HG02981 (cell line): ENCODE measurements at regions not wholly inside any gene's neighbourhood (a gene's known extent, or its start where the extent isn't known, plus 50 kb on each side); places are given as distances from the start of the nearest gene placed in this dataset.
"Not testable (repeated sequence)": the region's sequence is repeated elsewhere in the genome, so short reads cannot be mapped to it uniquely, and the experiment has no call there.

Source experiments
- ATAC-seq: cut with Tn5 transposase; IDR thresholded peaks from one replicate; pipeline ENCODE4 v1.9.1; 2021; ENCODE audit warnings: mild to moderate bottlenecking, moderate library complexity; ENCODE audit not compliant: unreplicated experiment

DNA sequence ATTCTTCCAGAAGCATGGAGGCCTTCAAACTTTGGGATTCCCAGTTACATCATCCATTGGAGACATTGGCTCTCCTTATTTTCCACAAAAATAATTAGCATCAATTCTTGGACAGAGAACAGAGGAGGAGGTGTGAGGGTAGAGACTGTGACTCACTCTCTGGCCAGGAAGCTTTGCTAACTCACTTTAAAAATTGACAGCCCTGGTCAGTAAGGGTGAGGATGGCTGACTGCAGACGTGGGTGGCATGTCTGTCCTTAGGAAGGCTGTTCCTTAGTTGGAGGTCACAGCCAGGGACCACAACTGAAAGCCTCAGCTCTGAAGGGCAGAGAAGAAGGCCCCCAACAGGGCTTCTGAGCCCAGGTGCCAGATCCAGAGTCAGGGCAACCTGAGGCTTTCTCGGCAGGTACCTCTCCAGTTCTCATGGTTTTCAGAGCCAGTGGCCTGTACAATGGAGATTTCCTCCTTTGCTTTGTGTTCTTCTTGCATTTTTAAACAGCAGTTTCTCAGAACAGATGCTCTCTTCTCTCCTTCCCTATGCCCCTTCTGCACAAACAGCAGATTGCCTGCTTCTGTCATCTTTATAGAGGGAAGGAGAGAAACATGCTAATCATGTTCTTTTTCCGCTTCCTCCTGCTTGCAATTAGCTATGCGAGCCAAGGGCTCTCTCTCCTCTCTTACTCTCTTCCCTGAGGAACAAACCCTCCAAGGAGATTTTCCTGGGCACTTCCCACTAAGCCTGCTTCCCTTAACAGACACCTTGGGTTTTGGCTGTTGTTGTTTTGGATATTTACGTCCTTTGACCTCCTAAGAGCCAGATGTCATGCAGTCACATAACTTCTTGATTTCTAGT lies 92.5 kb upstream of the ZNF366 start:
- ATAC-seq, result no peak

DNA sequence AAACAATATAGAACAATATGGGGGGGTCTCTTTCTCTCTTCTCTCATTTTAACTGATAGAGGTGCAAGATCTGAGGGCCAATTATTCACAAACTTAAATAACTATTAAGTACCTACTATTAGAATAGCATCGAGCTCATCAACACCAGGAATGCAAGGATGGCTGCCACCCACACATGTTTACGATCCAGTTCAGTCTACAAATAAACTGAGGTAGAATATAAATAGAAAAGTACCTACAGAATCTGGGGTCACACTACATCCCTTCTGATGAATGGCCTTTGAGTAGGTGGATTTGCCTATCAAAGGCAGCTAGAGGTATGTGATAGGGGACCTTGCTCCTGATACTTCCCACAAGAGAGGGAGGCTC lies 91.8 kb upstream of the ZNF366 start:
- ATAC-seq, result no peak

DNA sequence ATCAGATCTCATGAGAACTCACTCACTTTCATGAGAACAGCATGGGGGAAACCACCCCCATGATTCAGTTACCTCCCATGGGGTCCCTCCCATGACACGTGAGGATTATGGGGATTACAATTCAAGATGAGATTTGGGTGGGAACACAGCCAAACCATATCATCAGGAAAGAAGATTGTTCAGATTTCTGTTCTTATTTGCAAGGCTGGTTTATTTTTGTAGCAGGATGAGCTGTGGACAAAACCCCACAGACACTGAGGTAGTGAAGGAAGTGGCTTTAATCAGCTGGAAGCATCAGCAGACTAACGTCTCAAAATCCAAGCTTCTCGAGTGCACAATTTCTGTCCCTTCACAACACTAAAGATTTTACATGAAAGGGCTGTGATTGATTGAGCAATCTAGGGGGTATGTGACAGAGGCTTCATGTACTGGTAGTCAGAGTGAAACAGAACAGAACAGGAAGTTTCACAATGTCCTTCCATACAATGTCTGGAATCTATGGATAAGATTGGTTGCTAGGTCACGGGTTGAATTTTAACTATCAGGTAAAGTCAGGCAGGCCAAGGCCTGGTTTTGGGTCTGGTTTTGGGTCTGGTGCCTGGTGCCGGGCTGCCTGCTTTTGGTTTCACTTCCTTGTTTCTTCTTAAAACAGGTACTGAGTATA lies 91.3 kb upstream of the ZNF366 start:
- ATAC-seq, result no peak

DNA sequence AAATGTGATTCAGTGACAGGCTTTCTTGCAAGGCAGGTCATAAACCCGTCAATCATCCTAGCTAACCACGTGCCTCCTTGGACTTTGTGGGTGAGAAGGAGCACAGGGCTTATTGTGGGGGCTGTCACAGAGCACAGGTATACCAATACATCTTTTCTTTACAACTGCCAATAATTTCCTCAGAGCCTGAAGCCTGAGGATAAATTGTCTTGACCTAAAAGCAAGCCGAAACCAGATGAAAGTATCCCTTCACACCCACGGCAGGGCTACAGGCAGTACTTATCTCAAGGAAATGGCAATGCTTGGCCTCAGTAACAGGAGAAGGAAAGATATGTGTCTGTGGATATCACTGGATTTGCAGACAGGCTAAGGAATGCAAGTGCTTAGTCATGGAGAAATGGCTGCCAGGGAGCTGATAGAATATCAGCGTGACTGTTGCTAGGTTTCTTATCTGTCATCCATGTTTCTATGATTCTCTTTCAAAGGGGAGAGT lies 90.3 kb upstream of the ZNF366 start:
- ATAC-seq, result no peak

DNA sequence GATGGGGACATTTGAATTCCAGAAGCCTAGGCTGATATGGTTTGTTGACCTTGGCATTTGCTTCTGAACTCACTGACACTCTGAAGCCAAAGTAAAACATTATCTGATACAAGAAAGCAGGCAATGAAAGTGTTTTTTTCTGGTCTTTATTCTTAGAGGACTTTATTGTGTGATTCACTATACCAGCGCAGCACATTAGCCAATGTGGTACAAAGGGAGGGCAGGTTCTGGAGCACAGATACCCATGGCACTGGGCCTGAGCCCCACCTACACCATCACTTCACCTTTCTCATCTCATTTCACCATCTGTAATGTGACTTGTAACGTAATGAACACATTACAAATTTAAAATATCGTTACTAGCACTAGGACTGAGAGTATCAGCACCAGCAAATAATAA lies 89.7 kb upstream of the ZNF366 start:
- no peak for ATAC-seq

DNA sequence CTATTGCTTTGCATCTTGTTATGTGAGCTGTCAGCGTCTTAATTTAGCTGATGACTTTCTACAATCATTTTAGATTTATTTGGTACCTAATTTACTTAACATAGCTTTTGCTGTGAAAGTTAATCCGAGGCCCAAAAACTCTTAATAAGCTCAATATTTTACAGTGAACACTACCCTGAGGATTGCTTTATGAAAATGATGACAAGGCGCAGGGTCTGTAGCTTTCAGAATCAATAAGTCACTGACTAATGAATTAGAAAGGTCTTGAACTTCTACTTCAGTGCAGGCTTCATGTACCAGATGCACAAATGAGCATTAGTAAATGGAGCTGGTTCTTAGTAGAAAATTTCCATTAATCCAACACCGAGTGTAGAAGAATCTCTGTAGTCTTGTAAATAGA lies 81.4 kb upstream of the ZNF366 start:
- ATAC-seq, result no peak

DNA sequence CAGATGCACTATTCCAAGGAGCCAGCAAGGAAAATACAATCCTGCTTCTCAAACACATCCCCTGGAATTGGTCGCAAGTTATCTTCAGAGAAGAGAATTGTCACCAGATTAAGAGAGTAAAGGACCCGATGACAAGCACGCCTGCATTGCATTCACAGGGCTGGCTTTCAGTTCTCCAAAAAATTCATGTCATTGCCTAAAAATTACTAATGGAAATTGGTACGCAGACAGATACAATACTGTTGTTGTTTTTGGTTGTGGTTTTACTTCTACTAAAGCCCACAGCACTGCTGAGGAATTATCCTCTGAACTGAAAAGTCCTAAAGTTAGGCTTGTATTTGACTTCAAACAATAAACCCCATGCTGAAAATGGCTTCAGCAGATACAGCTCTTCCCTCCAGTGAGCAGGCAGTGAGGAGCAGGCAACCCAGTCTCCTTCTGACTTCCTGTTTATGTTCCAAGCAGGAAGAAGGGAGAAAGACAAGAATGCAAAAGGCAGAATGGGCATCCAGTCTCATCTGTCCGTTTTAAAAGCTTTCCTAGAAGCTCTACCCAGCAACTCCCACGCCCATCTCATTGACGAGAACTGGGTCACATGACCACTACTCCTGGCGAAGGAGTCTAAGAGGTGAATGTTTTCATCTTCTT lies 80.6 kb upstream of the ZNF366 start:
- ATAC-seq, result no peak

DNA sequence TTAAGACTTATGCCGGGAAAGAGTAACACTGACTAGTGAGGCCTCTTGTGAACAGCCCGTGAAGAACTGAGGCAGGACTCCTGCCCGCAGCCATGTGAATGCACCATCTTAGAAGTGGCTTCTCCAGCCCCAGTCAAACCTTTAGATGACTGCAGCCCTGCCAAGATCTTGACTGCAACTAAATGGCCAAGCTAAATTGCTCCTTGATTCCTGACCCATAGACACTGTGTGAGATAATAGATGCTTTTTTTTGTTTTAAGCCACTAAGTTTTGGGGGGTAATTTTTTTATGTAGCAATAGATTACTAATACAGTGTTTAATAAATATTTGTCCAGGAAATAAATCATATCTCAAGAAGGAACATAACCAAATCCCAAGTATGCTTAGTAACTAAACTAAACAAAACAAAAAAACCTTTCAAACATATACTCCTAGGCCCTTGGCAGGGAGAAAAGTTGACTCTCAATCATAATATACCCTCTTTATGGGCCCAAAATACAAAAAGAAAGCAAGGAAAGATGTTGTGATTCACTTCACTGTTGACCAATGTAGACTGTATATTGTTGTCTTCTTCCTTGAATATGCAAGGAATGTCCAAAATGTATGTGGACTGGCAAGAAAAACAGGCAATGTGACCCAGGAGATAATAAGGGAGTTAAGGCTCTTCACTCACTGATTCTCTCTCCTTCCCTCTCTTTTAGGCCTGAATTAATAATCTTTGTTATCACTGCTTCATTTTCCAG lies 79.7 kb upstream of the ZNF366 start:
- no peak for ATAC-seq

DNA sequence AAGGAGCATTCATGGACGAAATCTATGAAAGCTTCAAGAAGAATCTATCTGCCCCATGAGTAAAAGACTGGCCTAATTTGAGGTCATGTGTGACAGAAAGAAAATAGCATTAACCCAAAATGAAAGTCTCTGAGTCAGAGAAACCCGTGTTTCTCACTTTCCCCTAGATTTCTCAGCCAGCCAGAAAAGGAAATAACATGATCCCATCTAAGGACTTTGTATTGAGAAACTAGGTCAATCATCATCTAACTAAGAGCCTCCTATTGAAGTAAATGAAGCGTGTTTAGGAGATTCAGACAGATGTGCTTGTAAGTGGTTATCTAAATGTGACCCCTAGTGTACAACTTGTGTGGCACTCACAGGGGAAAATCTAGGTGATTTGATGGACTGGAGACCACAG lies 77.3 kb upstream of the ZNF366 start:
- ATAC-seq, result peak; percentile 71

DNA sequence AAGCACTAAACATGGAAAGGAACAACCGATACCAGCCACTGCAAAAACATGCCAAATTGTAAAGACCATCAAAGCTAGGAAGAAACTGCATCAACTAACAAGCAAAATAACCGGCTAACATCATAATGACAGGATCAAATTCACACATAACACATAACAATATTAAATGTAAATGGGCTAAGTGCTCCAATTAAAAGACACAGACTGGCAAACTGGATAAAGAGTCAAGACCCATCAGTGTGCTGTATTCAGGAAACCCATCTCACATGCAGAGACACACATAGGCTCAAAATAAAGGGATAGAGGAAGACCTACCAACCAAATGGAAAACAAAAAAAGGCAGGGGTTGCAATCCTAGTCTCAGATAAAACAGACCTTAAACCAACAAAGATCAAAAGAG lies 72.1 kb upstream of the ZNF366 start:
- not testable (repeated sequence) for ATAC-seq

DNA sequence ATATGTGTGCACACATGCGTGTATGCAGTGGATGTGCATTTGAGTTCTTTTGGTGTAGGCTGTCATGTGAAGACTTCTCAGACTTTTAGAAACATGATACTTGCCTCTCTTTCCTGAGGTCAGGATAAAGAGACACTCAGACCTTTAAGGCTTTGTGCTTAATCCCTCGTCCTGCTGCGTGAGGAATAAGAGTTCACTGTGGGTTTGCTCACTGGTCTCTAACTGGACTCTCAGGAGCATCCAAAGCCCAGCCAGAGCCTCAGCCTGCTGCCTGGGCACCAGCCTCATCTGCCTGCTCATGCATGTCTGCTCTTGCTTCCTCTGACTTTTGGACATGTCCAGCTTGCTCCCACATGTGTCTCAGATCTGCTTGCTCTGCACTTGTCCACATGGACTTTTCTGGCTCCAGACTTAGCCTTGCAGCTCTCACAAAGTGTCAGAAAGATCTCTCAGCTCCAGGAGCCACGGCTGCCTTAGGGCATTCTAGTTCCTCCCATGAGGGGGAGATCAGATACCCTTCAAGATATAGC lies 65.1 kb upstream of the ZNF366 start:
- ATAC-seq, result no peak

DNA sequence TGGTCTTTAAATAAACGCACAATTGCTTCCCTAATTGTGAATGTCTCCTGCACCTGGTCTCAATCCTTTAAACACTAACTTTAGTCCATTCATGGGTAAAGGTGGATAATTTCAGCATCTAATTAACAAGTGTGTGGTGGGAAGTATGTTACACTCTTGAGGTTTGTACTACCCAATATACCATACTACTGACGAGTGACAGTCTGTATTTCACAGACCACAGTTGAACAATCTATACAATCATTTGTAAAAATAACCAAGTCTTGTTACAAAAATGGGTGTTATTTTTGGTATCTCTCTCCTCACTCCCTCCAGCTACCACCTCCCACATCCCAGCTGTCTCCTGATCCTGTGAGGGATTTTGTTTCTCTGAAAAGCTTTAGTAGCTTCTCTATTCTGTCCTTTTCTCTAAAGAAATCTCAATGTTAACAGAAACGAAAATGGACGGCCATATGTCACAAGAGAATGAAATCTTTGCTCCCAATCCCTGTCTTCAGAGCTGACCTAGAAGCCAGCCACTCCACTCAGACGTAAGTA lies 62.3 kb upstream of the ZNF366 start:
- no peak for ATAC-seq

DNA sequence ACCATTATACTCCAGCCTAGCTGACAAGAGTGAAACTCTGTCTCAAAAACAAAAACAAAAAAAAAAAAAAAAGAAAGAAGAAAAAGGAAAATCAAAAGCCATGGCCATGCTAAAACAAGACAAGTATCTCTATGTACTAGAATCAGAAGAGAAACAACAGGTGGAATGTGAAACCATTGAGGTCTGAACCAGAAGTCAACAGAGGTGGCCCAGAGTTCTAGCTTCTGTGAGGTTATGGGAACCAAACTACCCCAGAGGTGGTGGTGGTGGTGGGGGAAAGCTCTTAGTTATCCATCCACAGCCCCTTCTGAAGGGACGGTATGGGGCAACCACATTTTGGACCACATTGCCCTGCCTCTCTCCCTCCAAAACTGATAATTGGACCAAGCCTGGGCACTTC lies 59.5 kb upstream of the ZNF366 start:
- ATAC-seq, result peak; percentile 61

DNA sequence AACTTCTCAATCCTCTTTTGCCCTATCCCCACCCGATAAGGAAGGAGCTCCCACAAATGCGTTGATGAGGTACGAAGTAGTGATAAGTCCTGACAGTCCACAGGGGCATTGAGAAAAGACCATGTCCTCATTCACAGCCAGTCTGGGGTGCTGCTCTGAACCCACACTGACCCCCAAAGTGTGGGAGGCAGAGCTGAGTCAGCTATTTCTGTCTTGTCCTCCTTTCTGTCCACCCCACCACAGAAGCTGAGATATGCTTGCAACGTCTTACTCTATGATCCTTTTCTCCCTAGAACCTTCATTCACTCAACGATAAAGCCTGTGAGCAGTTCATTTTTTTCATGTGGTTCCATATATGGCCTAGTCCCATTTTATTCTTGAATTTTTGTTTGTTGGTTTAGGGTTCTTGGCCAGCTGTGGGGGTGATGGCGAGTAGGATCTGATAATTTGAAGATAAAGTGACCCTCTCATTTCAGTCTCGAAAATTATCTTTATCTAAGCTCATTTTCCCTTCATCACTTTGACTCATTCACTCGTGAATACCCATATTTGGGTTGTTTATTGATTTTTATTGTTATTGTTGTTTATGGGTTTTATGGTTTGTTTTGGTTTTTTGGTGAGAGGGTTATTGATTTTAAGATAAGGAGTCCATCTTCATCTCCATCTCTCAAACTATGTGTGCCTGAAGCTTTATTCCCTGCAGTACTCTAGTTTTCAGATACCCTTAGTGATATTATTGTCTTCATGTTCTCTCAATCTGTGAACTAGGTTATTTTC lies 58.5 kb upstream of the ZNF366 start:
- ATAC-seq, result no peak

DNA sequence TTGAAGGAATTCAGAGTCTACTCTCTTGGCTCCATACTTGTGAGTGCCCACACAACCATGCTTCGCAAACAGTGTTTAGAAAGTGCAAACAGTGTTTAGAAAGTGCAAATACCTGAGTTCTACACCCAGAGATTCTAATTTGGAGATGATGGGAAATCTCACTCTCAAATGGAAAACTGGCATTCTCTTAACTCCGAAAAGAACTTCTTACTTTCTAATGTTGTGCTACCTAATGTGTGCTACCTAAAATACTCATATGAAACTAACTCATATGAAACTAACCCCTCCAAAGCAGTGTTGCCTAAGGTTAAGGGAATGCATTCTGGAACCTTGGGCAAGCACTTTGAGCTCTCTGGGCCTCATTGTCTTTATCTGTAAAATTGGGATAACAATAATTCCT lies 55.5 kb upstream of the ZNF366 start:
- no peak for ATAC-seq

DNA sequence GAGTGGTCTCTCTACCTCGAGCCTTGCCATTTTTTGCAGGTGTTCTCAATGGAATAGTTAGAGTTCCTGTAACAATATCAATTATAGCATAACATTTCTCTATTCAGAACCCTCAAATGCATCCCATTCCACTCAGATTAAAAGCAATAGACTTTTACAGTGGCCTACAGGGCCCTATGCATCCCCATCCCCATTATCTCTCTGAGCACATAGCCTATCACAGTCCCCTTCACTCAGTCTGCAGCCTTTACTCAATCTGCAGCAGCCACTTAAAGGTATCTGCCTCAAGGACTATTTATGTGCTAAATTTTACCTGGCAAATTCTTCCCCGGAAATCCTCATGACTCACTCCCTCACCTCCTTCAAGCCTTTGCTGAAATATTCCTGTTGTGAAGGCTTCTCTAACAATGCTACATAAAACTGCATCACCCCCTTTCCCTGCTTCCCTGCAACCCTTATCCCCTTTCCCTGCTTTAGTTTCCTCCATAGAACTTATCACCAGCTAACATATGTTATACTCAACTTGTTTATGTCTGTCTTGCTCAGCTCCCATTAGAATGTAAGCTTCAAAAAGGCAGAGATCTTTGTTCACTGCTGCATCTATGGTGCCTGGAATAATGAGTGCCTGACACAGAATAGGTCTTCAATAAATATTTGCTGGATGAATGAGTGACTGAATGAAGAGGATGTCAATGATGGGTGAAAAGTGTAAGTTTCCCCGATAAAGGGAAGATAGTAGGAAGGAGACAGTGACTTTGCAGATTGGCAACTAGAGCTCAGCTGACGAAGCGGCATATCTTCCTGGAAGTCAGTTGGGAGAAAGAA lies 54.1 kb upstream of the ZNF366 start:
- no peak for ATAC-seq

DNA sequence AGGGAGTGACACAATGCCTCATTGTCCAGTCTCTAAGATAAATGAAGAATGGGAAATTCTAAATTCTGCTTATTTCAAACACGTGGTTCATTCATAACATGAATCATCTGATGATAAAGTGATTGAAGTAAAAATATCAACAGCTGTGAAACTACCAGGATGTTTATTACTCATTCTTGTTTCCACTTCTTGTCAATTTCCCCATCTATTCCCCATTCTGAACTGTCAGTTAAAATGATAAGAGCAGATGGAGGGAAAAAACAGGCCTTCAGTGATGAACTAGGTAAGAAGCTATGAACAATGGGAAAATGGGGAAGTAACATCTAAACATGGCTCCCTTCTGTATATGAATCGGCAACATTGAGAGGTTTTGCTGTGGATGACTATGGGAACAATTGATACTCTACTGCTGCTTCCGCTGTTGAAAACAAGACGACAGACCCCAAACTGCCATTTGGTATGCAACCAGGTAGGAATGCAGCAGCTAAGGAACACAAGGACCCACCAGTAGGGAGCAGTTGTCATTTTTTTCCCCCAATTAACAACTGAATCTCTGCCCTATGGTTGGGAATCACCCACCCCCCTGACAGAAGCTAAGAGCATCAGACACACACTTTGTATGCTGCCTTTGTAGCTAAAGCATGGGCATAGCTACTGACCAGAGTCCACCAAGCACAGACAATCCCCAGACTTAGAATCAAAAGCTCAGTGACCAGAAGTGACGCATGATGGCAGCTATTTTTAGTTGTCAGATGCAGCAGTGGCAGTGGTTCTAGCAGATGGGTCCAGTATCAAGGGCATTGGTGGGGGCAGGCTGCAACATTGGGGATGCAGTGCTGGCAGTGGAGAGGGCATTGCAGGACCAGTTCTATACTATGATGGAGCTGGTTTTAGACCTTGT lies 52.9 kb upstream of the ZNF366 start:
- ATAC-seq, result no peak

DNA sequence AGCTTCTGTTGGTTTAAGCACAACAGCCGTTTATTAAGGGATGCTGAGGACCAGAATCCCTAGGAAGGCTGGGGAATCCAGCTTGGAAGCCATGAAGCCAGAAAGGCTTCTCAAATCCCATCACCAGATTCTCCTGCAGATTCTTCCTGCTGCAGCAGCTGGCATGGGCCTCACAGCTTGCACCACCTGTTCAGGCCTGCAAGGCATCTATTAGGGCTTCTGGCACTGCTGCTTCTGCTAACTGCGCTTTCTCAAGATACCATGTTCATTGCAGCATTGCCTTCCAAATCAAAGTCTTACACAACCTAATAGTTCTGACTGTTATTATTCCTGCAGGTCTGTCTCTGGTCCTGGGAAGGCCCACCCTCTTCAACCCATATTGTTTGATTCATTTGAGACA lies 51.2 kb upstream of the ZNF366 start:
- no peak for ATAC-seq
